OCI-LY1 (cell line): ENCODE measurements at regions not wholly inside any gene's neighbourhood (a gene's known extent, or its start where the extent isn't known, plus 50 kb on each side); places are given as distances from the start of the nearest gene placed in this dataset.

ENCODE experiments used
- H2AFZ ChIP-seq: fragments of 200-600 bp; sonication (generic), shearing (Covaris generic); 2 replicates; pipeline ENCODE4 v1.6.0; 2014; ENCODE audit warnings: antibody characterized with exemption, mild to moderate bottlenecking, low read length
- H3F3A ChIP-seq: fragments of 200-600 bp; sonication (generic), shearing (Covaris generic); 2 replicates; pipeline ENCODE4 v1.6.0; 2014; ENCODE audit warnings: mild to moderate bottlenecking, antibody characterized with exemption, low read length, moderate library complexity; ENCODE audit not compliant: insufficient read depth
- H3K27ac ChIP-seq: fragments of 200-600 bp; sonication (generic); 2 replicates; pipeline ENCODE4 v1.5.1; 2014; ENCODE audit warnings: low read length, mixed run types, mild to moderate bottlenecking, low read depth; ENCODE audit not compliant: poor library complexity, severe bottlenecking
- H3K27me3 ChIP-seq: fragments of 200-600 bp; sonication (generic); 2 replicates; pipeline ENCODE4 v1.6.0; 2014; ENCODE audit warnings: antibody characterized with exemption, mild to moderate bottlenecking, low read length, moderate library complexity; ENCODE audit not compliant: insufficient read depth
- H3K36me3 ChIP-seq: fragments of 200-600 bp; sonication (generic); 2 replicates; pipeline ENCODE4 v1.6.1; 2014; ENCODE audit warnings: mild to moderate bottlenecking, antibody characterized with exemption, low read length, moderate library complexity, mixed read lengths; ENCODE audit not compliant: insufficient read depth
- H3K4me1 ChIP-seq: fragments of 200-600 bp; sonication (generic); 2 replicates; pipeline ENCODE4 v1.5.1; 2014; ENCODE audit warnings: mild to moderate bottlenecking, low read length, moderate library complexity; ENCODE audit not compliant: insufficient read depth, severe bottlenecking
- H3K4me2 ChIP-seq: fragments of 200-600 bp; sonication (generic), shearing (Covaris generic); 2 replicates; pipeline ENCODE4 v1.6.1; 2014; ENCODE audit warnings: low read length
- H3K4me3 ChIP-seq: fragments of 200-600 bp; sonication (generic); 2 replicates; pipeline ENCODE4 v1.5.1; 2014; ENCODE audit warnings: low read length, low read depth, mild to moderate bottlenecking, mixed read lengths; ENCODE audit not compliant: poor library complexity, severe bottlenecking
- H3K79me2 ChIP-seq: fragments of 200-600 bp; shearing (Covaris generic); 2 replicates; pipeline ENCODE4 v1.6.1; 2016; ENCODE audit warnings: mixed run types, low read length, mixed read lengths; ENCODE audit not compliant: insufficient read depth
- H3K9ac ChIP-seq: fragments of 200-600 bp; sonication (generic), shearing (Covaris generic); 2 replicates; pipeline ENCODE4 v1.6.1; 2014; ENCODE audit warnings: mild to moderate bottlenecking, low read length, mixed read lengths
- H3K9me2 ChIP-seq: fragments of 200-600 bp; sonication (generic), shearing (Covaris generic); 2 replicates; pipeline ENCODE4 v1.6.1; 2014; ENCODE audit warnings: low read depth, mild to moderate bottlenecking, low read length, mixed read lengths
- H3K9me3 ChIP-seq: fragments of 200-600 bp; shearing (Covaris generic); 2 replicates; pipeline ENCODE4 v1.6.1; 2014; ENCODE audit warnings: low read length, mixed read lengths
- H4K20me1 ChIP-seq: fragments of 200-600 bp; sonication (generic), shearing (Covaris generic); 2 replicates; pipeline ENCODE4 v1.6.0; 2016; ENCODE audit warnings: mild to moderate bottlenecking, low read length; ENCODE audit not compliant: insufficient read depth
- CTCF ChIP-seq: fragments of 200-600 bp; sonication (generic), shearing (Covaris generic); IDR thresholded peaks from 2 replicates; pipeline ENCODE4 v1.5.1; 2017; ENCODE audit warnings: mild to moderate bottlenecking, antibody characterized with exemption, low read length, moderate library complexity, mixed read lengths
- EZH2 ChIP-seq: fragments of 200-600 bp; sonication (generic), shearing (Covaris generic); IDR thresholded peaks from 2 replicates; pipeline ENCODE4 v1.8.0; 2017; ENCODE audit warnings: borderline replicate concordance, mixed run types, mild to moderate bottlenecking, antibody characterized with exemption, low read length, moderate library complexity, mixed read lengths

DNA sequence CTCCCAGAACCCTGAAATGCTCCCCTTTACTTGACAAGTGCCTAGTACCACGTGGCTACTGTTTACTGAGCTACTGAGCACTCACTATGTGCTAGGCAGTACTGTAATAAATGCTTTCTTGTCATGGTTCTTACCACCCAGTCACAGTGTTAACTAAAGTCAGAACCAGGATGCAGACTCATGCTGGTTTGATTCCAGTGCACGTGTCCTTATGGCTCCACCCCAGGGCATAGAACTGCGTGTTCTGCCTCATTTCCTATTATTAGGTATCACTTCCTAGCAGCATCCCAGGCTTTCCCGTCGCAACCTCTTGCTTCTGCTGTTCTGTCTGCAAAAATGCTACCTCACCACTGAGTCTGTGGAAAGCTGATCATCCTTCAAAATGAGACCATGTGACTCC is 71.7 kb upstream of the DOCK1 start:
- Histone ChIP-seq H3K4me1 (no peaks in the 10 kb centered on the region), H3K9ac (no peak overlapping the region), H3K27me3 (no peaks in the 10 kb centered on the region), H3K9me3 (no peaks in the 10 kb centered on the region), H3K36me3 (no peaks in the 10 kb centered on the region), H2AFZ (no peak overlapping the region), H3K4me2 (no peak overlapping the region), H3K4me3 (no peak overlapping the region), H3K27ac (no peak overlapping the region), H4K20me1 (no peaks in the 10 kb centered on the region), H3K9me2 (no peaks in the 10 kb centered on the region), H3K79me2 (no peaks in the 10 kb centered on the region), H3F3A (no peaks in the 10 kb centered on the region)
- TF ChIP-seq EZH2 (no peak), CTCF (no peak)

DNA sequence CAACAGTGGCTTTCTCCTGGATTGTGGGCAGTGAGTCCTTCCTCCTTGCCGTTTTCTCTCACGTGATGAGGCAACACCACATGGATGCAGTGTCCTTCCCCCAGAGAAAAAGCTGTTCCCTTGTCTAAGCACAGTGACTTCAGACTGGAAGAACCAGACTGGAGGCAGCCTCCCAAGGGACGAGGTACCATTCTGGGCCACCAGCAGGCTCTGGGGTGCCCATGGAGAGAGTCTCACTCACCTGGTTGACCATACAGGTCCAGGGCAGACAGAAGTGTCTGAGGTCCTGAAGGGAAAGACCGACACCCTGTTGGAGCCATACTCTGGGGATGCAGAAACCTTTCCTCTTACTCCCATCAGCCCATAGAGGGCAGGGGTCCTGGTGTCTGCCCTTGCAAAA is 69.2 kb upstream of the DOCK1 start:
- no peak for TF ChIP-seq CTCF
- no peak for TF ChIP-seq EZH2
- no peak overlapping the region for H3K9ac ChIP-seq
- H3K79me2 ChIP-seq: no peaks in the 10 kb centered on the region
- H3K27me3 ChIP-seq: no peaks in the 10 kb centered on the region
- H3K9me2 ChIP-seq: no peaks in the 10 kb centered on the region
- H4K20me1 ChIP-seq: no peaks in the 10 kb centered on the region
- H3K9me3 ChIP-seq: no peaks in the 10 kb centered on the region
- H3K27ac ChIP-seq: no peak overlapping the region
- H3K4me3 ChIP-seq: no peak overlapping the region
- H3K36me3 ChIP-seq: no peaks in the 10 kb centered on the region
- no peaks in the 10 kb centered on the region for H3F3A ChIP-seq
- H3K4me1 ChIP-seq: no peaks in the 10 kb centered on the region
- H3K4me2 ChIP-seq: no peak overlapping the region
- H2AFZ ChIP-seq: no peak overlapping the region

DNA sequence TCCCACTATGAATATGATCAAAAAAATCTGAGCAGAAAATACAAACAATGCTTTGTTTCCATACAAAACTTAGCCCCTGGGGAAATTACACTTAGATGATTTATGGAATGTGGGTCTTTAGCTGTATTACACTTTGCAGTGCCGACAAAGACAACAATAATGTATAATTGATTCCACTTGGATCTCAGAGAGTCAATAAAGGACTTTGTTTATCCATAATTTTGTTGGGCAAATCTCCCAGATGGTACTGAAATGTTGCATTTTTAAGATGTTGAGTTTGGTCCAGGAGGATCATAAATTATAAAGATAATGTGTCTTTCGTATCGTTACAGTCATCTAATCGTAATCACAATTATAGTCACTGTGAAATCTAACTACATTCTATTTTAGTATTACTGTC is 66.9 kb upstream of the DOCK1 start:
- Histone ChIP-seq H3K79me2 (no peaks in the 10 kb centered on the region), H3K9ac (no peak overlapping the region), H2AFZ (no peak overlapping the region), H3K36me3 (no peaks in the 10 kb centered on the region), H3K9me2 (no peaks in the 10 kb centered on the region), H3K27ac (no peak overlapping the region), H3K9me3 (no peaks in the 10 kb centered on the region), H3K4me3 (no peak overlapping the region), H3F3A (no peaks in the 10 kb centered on the region), H4K20me1 (no peaks in the 10 kb centered on the region), H3K4me2 (no peak overlapping the region), H3K4me1 (no peaks in the 10 kb centered on the region), H3K27me3 (no peaks in the 10 kb centered on the region)
- TF ChIP-seq CTCF (no peak), EZH2 (no peak)
